ENCODE measurements at regions not wholly inside any gene's neighbourhood (a gene's known extent, or its start where the extent isn't known, plus 50 kb on each side); places are given as distances from the start of the nearest gene placed in this dataset.
"Not testable (repeated sequence)": the region's sequence is repeated elsewhere in the genome, so short reads cannot be mapped to it uniquely, and the experiment has no call there.

DNA sequence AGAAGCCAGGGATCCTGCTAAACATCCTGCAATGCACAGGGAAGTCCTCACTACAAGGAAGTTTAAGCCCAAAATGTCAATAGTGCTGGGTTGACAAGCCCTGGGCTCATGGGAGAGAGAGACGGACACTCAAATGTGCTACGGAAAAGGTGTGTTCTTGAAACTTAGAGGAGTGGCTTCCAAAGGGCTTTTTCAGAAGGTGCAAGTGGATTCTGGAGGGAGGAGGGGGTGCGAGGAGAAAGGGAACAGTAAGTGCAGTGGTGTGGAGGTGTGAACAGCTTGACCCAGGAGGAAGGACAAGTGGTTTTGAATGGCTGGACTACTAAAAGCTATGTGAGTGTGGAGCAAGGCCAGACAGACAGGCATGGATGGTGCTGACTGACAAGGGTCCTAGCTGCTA is 50.4 kb upstream of the CECR2 start:
- no peak for DNase-seq (ENCODE audit: low read depth)

GRCh38 chr22:17315310-17315709 is 54.0 kb upstream of the CECR2 start:
- no peak for DNase-seq (ENCODE audit: low read depth)

- no peak for DNase-seq (ENCODE audit: low read depth)
Observed at GRCh38 chr22:17314487-17314886, 54.8 kb upstream of the CECR2 start.

DNA sequence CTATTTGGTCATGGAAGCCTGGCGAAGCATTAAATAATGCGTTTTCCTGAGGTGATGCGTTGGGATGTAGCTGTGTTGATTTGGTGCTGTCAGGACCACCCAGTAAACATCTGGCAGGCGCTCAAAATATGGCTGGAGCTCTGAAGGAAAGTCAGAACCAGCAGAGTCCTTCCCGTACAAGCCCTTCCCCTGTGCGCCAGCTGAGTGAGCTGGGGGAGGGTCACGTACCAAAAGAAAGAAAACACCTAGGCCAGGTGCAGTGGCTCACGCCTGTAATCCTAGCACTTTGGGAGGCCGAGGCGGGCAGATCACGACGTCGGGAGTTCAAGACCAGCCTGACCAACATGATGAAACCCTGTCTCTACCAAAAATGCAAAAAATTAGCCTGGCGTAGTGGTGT is 55.6 kb upstream of the CECR2 start:
- no peak for DNase-seq (ENCODE audit: low read depth)

DNA sequence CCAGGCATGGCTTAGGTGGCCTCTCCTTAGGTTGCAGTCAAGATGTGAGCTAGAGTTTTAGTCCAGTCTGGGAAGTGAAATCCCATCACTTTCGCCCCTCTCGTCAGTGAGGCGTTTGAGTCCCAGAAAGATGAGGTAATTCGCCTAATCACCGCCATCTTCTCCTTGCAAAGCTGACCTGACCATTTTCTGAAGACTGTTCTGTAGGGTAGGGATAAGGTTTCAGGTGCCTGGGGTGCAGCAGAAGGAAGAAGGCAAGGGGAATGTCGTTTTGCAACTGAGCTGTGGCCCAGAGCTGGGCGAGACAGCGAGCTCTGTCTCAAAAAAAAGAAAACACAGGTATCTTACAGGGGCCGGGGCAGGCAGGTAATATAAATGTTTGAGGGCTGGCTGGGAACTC is 61.7 kb upstream of the CECR2 start:
- DNase-seq (ENCODE audit: low read depth) = no peak

DNA sequence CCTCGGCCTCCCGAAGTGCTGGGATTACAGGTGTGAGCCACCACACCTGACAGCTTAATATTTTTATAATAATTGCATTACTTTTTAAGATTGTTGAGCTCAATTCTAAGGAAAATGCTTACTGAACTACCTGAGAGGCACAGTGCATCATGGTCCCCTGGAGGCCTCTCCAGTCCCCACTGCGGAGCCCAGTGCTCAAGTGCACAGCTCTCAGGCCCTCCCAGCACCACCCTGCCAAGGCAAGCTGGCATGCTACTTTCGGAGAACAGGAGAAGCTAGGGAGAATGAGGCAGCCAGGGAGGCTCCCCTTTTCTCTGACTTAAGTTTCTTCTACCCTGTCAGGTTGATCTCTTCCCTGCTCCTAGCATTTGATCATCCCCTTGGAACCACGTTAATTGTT is 64.2 kb upstream of the CECR2 start:
- DNase-seq (ENCODE audit: low read depth) = no peak

- peak; percentile 43 for DNase-seq (ENCODE audit: low read depth)
Observed at GRCh38 chr22:17303840-17304779, 65.2 kb upstream of the CECR2 start.

DNA sequence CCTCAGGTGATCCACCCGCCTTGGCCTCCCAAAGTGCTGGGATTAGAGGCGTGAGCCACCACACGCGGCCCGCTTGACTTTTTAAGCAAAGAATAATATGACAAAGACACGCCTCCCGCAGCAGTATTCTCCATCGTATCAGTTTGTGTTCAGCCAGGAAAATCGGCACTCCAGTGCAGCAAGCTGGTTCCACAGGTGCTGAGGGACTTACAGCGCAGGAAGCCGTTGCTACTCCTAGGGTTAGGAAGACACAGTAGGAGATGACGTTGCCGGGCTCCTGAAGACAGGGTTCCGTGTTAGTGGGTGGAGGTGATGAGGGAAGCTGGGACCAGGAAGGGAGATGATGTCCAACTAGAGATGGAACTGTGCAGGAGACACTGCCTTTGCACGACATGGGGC is 65.8 kb upstream of the CECR2 start:
- no peak for DNase-seq (ENCODE audit: low read depth)

- no peak for DNase-seq (ENCODE audit: low read depth)
Observed at GRCh38 chr22:17302616-17303015, 66.6 kb upstream of the CECR2 start.

DNA sequence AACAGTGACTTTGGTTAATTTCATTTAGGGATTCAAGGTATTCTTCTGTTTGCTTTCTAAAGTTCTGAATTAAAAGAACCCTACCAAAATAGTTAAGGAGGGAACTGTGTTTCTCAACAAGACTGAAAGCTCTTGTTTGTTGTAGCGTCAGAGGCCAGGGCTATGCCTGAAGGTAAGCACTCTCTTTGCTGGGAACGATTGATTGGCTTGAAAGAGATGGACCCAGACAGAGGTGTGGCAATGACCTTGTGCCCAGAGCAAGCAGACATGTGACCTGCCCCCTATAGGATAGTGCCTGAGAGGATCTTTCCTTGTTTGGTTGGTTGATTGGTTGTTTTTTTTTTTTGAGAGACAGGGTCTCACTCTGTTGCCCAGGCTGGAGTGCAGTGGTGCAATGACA is 68.3 kb upstream of the CECR2 start:
- DNase-seq (ENCODE audit: low read depth) = no peak

DNA sequence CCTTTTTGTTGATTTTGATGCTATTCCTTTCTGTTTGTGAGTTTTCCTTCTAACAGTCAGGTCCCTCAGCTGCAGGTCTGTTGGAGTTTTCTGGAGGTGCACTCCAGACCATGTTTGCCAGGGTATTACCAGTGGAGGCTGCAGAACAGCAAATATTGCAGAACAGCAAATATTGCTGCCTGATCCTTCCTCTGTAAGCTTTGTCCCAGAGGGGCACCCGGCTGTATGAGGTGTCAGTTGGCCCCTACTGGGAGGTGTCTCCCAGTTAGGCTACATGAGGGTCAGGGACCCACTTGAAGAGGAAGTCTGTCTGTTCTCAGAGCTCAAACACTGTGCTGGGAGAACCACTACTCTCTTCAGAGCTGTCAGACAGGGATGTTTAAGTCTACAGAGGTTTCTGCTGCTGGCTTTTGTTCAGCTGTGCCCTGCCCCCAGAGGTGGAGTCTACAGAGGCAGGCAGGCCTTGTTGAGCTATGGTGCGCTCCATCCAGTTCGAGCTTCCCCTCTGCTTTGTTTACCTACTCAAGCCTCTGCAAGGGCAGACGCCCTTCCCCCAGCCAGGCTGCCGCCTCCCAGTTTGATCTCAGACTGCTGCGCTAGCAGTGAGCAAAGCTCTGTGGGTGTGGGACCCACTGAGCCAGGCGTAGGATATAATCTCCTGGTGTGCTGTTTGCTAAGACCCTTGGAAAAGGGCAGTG is 70.3 kb upstream of the CECR2 start:
- DNase-seq (ENCODE audit: low read depth) = not testable (repeated sequence)

DNA sequence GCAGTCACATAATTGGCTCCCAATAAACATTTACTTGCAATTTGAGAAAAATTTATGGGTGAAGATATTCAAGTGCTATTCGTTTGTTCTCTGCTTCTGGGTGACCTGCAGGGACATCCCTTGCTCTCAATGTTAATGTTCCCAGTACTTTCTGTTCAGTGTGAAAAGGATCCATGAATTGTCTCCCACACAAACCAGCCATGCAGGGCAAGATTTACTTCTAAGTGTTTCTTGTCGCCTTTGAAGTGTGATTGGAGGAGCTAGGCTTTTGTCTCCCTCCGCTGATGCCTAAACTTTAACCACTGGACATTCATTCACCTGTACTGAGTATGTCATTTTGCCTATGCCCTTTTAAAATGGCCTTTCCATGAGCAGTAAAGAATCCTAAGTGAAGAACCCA is 66.4 kb upstream of the ADA2 start:
- no peak for DNase-seq (ENCODE audit: low read depth)

DNA sequence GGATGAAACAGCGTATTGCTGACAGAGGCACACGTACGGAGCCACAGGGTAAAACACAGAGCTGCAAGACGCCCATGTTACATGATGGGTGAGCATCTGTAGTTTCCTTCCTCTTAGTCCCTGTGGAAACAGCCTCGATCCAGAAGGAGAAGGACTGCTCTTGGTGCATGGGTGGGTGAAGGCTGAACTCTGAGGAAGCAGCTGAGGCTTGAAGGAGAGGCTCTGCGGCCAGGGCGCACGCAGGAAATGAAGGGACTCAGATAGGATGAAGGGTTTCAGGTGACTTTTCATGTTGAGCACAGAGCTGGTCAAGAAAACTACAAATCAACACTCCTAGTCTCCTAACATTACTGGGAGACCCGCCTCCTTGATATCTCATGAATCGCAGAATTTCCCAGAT is 65.7 kb upstream of the ADA2 start:
- DNase-seq (ENCODE audit: low read depth) = no peak

- DNase-seq (ENCODE audit: low read depth) = no peak
Observed at GRCh38 chr22:17284466-17284865, 65.2 kb upstream of the ADA2 start.

- DNase-seq (ENCODE audit: low read depth) = not testable (repeated sequence)
Observed at GRCh38 chr22:17283865-17284264, 64.6 kb upstream of the ADA2 start.

GRCh38 chr22:17283423-17283822 is 64.2 kb upstream of the ADA2 start:
- no peak for DNase-seq (ENCODE audit: low read depth)

GRCh38 chr22:17281440-17281841 is 62.2 kb upstream of the ADA2 start:
- DNase-seq (ENCODE audit: low read depth) = no peak

DNA sequence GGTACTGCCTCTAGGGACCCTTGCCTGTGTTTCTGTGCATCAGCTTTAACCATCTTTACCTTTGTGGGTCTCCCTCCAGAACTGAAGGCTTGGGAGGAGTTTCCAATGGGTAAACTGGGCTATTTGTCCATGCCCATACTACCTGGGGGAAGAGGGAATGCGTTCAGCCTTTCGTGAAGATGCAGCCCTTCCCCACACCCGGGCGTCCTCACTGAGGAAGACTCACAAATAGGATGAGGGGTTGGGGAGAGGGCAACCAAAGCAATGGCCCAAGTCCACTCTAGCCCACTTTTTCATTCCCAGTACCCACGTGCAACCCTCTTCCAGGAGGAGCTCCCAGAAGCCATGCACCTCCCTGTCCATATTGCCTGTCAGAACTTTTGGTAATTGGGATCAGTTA is 61.8 kb upstream of the ADA2 start:
- DNase-seq (ENCODE audit: low read depth) = no peak

DNA sequence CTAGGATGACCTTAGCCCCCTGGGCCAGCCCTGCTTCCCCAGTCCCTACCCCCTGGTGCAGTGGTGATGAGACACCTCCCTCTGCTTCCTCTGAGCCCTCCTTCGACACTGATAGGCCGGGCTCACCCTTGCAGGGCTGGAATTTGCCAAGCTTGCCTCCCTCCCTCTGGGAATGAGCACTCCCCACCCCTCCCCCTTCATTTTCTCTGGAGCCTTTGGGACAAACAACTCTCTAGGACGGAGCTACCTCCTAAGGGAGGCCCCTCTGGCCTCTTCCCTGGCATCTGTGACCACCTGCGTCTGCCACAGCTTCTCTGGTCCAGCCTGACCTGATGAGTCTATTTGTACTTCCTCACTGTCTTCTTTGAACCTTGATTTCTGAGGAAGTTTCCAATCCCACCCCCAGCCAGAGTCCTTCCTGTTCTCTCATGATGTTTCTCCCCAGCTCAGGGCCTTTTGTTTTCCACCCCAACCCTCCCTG is 53.3 kb upstream of the ADA2 start:
- no peak for DNase-seq (ENCODE audit: low read depth)

GRCh38 chr22:17271711-17272451 is 52.6 kb upstream of the ADA2 start:
- no peak for DNase-seq (ENCODE audit: low read depth)

GRCh38 chr22:17269607-17270261 is 50.5 kb upstream of the ADA2 start:
- no peak for DNase-seq (ENCODE audit: low read depth)

GRCh38 chr22:17269224-17269606 is 50.0 kb upstream of the ADA2 start:
- DNase-seq (ENCODE audit: low read depth) = no peak
